CD4-positive, alpha-beta T cell treated with Interleukin-2 at 100 ng/mL for 4 hours (primary cell): ENCODE measurements at regions not wholly inside any gene's neighbourhood (a gene's known extent, or its start where the extent isn't known, plus 50 kb on each side); places are given as distances from the start of the nearest gene placed in this dataset.

Source experiments
- DNase-seq: peaks from one replicate; pipeline ENCODE4 v3.0.0-alpha.2; 2020; ENCODE audit warnings: low spot score

DNA sequence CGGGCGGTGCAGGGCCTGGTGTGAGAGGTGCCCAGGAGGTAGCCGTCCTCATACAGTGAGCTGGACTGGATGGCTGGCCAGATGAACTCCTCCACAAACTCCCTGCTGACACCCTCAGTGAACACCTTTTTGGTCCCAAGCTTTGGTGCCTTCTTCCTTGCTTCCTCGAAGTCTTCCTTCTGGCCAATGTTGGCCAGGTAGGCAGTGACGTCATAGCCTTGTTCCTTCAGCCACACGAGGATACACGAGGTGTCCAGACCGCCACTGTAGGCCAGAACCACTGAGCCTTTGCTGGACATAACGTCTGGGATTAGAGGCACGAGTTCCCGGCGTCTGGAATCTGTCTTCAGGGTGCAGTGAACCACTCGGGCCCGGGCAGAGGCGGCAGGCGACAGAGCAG, 206.8 kb upstream of the SP4 start:
- DNase-seq: no peak

DNA sequence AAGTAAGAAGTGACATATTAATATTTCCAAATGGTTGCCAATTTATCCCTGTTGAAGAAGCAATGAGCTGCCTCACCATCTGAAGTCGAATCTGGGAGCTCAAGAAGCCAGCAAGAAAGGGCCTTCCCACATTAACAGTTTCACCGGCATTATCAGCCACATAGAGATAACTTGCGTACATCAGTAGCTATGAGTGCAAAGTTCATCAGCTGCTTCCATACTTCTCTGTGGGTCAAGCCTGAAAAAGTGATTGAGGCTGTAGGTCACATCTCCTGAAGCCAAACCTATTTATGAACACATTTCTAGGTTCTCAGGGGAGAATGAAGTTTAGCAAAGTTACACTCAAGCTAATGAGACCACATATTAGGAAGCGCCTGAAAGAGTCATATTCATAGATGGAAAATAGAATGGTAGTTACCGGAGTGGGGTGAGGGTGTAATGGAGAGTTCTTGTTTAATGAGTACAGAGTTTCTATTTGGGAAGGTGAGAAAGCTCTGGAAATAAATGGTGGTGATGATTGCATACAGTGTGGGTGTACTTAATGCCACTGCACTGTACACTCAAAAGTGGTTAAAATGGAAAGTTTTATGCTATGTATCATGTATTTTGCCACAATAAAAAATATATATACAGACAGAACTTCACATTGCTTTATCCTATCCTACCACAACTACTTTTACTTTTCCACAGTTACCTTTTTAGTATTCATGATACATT, 189.3 kb upstream of the SP4 start:
- DNase-seq: no peak

DNA sequence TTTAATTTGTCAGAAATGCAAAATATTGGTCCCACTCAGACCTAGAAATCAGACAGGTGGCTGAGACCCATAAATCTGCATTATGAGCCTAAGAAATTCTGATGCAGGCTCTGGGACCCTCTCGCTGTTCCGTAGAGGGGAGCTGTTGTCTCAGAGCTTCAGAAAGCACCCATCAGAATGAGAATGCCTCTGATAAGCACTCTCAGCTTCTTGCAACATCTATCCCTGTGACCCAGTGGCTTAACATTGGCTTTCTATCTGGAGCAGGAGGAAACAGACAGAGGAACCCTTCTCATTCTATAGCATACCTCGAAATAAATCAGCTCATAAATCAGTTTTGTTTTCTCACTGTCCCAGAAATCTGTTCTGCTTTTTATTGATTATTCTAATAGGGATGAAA, 184.6 kb upstream of the SP4 start:
- no peak for DNase-seq

- no peak for DNase-seq
These were observed 176.6 kb upstream of the SP4 start for GRCh38 chr7:21251151-21251800.

DNA sequence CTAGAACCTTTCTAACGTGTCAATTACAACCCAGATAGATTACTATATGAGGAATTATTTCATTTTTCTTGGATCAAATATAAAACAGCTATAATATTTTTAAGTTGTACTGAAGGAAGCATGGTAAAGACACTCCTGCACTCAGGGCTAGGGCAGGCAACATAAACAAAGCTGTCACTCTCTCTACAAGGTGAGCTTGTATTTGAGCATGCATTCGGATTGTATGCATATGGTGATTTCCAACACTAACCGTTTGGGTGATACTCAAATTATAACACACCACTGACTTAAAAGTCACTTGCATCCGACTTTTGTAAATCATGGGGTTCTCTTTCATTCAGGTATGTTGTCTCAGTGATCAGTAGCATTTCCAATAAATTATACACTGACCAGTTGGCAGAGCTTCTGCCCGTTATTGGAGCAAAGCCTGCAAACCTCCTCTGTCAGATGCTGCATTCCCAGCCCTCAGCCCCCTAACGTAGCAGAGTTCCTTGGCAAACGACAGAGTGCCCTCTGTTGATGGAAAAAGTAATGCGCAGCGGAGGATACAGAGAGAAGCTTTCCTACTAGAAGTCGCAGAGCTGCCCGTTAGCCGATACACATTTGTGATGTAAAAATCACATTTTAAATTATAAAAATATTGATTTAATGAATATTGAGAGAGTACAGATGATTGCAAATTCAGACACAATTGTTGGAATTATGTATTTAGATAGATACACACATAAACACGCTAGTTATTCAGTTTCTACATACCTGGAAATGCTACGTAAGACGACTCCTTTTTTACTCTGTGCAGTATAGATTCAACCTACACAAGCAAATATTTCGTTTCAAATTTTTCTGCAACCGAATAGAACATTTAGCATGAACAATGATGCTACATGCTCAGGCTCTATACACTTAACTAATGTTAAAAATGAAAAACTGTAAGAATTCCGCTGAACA, 173.9 kb upstream of the SP4 start:
- DNase-seq: peak; percentile 38

- DNase-seq: peak; percentile 58
These were observed 171.5 kb upstream of the SP4 start for GRCh38 chr7:21256310-21256877.

- no peak for DNase-seq
These were observed 166.9 kb upstream of the SP4 start for GRCh38 chr7:21260939-21261338.

DNA sequence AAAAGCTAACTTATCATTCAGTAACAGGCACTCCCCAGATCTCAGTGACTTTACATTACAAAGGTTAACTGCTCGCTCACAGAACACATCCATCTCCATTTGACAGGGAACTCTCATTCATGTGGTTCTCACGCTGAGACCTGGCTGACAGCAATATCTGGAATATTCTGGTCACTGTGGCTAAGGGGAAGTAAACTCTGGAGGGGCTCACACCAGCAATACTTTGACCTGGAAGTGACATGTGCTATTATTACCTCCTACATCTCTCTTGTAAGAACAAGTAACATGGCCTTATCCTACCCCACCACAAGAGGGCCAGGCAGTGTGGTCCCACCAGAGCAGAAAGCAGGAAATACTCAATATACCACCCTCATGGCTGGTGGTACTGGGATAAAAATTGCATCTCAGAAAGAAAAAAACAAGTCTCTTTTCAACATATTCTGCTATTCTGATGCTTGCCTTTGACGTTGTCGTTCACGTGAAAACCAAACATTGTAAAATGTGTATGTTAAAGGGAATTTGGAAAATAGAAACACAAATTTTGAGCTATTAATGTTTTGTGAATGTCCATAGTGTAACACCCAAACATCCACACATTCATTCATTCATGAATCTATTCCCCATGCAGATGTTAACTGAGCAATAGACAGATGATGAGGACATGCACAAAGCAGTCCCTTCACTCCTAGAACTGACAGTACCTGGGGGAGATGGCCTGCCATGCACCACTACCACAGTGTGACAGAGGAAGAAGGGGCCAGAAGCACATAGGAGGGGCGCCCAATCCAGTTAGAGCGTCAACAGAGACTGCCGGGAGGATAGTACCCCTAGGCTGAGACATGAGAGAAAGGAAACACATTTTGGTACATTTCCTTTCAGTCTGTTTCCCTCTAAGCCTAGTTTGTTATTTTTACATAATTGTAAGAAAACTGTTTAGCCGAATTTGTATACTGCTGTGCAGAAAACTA, 166.0 kb upstream of the SP4 start:
- DNase-seq: peak; percentile 55

DNA sequence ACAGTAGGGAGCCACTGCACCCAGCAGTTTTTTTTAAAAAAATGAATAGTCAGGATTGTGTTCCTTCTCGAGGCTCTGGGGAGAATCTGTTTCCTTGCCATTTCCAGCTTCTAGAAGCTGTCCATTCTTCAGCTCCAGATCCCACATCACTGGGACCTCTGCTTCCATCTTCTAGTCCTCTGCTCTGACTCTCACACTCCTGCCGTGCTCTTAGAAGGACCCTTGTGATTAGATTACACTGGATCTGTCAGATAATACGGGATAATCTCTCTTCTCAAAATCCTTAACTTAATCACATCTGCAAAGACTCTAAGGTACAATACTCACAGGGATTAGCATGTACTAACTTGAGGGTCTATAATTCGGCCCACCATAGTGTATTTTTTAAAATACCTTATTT, 158.9 kb upstream of the SP4 start:
- no peak for DNase-seq

DNA sequence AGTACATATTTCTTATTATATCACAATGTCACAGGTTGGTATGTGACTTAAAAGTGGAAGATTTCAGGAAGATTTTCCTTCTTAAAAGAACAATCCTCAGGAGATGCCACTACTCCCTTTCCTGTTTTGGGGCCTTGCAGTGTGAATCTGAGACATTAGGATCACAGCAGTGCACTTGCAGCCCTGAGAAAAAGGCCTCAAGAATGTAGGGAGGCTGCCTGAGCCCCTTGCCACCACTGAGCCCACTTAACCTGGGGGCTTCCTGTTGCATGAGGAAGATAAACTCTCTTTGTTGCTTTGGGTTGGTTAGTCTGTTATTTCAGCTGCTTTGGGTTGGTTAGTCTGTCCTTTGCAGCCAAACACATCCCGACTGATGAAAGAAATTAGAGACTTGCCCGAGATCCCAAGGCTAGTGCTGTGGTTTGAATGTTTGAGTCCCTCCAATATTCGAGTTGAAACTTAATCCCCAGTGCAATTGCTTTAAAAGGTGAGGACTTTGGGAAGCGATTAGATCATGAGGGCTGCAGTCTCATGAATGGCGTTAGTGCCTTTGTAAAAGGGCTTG, 151.3 kb upstream of the SP4 start:
- DNase-seq: no peak

GRCh38 chr7:21278944-21279343, 148.9 kb upstream of the SP4 start:
- DNase-seq: no peak

- DNase-seq: no peak
These were observed 146.7 kb upstream of the SP4 start for GRCh38 chr7:21281193-21281592.

- no peak for DNase-seq
These were observed 134.1 kb upstream of the SP4 start for GRCh38 chr7:21293771-21294170.

DNA sequence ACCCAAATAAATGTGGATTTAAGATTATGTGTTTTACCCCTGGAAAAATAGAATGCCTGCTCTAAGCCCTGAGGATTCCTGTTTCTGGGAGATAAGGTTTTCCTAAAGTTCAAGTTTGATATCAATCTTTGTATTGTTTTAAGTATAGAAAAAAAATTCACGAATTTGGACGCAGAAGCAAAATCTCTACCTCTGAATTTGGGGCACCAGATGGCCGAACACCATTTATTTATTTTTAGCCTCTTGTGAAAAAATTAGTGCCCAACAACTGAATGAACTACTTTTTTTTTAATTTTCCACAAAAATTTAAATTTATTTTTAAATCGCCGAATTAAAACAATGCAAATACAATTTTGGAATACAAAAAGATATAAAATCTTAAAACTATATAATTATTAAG, 128.1 kb upstream of the SP4 start:
- DNase-seq: no peak

GRCh38 chr7:21300692-21301091, 127.2 kb upstream of the SP4 start:
- DNase-seq: no peak

- DNase-seq: no peak
These were observed 123.0 kb upstream of the SP4 start for GRCh38 chr7:21304808-21305375.

GRCh38 chr7:21305455-21306235, 122.2 kb upstream of the SP4 start:
- DNase-seq: no peak

- DNase-seq: no peak
These were observed 112.9 kb upstream of the SP4 start for GRCh38 chr7:21314954-21315353.

- no peak for DNase-seq
These were observed 109.6 kb upstream of the SP4 start for GRCh38 chr7:21317966-21318915.
